ENCODE measurements at regions not wholly inside any gene's neighbourhood (a gene's known extent, or its start where the extent isn't known, plus 50 kb on each side); places are given as distances from the start of the nearest gene placed in this dataset.
"Not testable (repeated sequence)": the region's sequence is repeated elsewhere in the genome, so short reads cannot be mapped to it uniquely, and the experiment has no call there.

DNA sequence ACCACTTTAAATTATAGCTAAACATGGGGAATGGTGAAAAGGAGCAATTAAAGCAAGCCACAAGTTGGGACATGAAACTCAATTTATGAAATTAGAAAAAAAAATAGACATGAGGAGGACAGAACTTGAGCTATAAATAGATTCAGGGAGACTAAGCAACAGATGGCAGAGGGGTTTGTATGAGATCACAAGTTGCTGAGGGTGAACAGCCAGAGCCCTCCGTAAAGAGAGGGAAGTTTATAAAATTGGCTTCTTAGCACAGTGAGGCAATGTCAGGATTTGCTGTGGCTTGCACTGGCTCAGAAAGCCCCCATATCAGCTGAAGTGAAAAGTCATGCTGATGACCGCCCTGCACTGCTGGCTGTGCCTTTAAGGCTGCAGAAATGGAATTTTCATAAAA lies 443.4 kb upstream of the CD180 start:
- no peak for DNase-seq (ENCODE audit: low spot score)

- DNase-seq (ENCODE audit: low spot score), result no peak
These were observed 442.7 kb upstream of the CD180 start for GRCh38 chr5:67639313-67639712.

DNA sequence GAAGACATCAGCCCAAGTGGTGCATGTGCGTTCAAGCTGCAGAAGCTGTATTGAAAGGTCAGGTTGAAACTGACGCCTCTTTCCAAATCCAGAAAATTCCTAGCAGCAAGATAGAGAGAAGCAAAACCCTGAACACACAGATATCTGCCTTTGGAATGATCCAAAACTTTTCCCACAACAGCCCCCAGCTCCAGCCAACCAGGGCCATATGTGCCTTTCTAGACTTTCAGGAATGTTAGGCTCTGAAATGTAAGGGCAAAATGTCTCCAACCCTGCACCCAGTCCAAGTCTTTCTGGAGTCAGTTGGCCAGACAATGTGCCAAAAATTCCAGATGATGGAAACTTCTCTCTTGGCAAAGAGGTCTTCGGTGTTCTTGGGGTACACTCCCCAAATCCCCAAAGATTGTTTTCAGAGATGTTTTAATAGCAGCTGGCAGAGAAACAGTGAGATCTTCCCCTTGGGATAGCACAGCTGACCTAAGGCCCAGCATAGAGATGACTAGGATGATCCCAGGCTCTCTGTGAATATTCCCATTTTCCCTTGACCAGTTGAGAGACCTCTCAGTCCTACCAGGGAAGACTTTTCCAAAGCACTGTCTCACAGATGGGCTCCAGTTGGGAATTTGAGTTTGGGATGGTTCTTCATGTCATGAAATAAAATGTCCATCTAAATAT lies 440.4 kb upstream of the CD180 start:
- no peak for DNase-seq (ENCODE audit: low spot score)

GRCh38 chr5:67636091-67636490 lies 439.5 kb upstream of the CD180 start:
- DNase-seq (ENCODE audit: low spot score), result no peak

GRCh38 chr5:67627079-67627478 lies 430.5 kb upstream of the CD180 start:
- DNase-seq (ENCODE audit: low spot score), result not testable (repeated sequence)

GRCh38 chr5:67623078-67623477 lies 426.5 kb upstream of the CD180 start:
- no peak for DNase-seq (ENCODE audit: low spot score)

- no peak for DNase-seq (ENCODE audit: low spot score)
These were observed 424.1 kb upstream of the CD180 start for GRCh38 chr5:67620424-67621397.

- DNase-seq (ENCODE audit: low spot score), result no peak
These were observed 423.0 kb upstream of the CD180 start for GRCh38 chr5:67619636-67620035.

DNA sequence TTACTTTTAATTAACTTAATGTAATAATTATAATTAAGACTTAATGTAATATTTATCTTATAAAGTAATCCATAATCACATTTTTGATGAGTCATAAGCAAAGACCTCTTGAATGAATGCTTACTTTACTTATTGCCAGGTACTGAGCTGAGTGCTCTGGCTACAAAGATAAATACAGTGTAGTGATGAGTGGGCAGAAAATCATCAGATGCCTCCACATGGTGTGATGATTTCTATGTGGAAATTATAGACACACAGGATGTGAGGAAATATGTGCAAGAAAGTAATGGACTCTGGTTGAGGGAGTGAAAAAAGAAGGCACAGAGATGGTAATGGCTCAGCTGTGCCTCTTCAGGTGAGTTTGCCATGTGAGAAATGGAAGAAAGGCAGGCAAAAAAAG lies 422.6 kb upstream of the CD180 start:
- DNase-seq (ENCODE audit: low spot score), result no peak

GRCh38 chr5:67617051-67617450 lies 420.5 kb upstream of the CD180 start:
- no peak for DNase-seq (ENCODE audit: low spot score)

DNA sequence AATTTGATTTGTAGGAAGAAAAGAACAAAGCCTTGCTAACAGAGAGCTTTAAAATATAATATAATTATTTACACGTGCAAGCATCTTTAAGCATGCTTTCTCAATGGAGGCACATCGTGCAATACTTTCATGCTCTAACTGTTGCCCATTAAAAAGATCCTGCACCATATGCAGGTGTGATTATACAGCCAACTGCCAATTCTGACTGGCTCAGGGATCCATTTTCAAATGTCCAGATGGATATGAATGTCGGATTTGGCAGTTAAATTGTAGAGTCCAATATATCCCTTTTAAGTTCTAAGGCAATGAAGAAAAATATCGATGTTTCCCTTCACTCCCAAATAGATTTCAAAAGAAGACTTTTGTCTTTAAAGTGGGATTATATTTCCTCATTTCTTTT lies 416.4 kb upstream of the CD180 start:
- DNase-seq (ENCODE audit: low spot score), result no peak

GRCh38 chr5:67610186-67610912 lies 413.8 kb upstream of the CD180 start:
- DNase-seq (ENCODE audit: low spot score), result no peak

DNA sequence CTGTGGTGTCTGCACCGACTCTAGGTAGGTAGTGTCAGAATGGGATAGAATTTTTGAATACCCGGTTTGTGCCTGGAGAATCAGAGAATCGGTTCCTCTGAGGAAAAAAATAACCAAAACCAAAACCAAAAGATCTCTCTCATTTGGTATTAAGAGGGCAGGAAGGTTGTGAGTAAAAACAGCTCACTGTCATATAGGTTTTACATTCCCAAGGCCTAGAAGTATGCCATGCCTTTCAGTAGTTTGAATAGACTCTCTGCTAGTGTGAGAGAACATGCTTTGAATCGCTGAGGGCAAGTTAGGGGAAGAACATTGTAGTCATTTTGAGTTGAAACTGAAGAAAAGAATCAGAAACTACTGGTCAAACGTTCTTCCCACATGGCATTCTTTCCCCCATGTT lies 411.4 kb upstream of the CD180 start:
- DNase-seq (ENCODE audit: low spot score), result no peak

DNA sequence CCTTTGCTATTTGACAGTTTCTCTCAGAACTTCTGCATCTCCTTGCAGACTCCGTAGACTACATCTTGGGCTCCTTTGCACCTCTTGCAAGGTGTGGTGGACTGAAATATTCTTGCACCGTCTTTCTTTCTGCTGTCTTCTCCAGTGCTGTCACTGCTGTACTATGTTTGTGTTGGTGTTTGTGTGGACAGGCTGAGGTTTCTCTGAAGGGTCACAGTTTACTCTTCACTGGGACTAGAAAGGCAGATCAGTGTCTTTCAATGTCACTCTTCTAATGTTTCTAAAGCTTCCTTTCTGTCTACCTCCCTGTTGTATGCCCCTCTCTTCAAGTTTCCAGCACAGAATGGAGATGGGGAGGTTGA lies 410.0 kb upstream of the CD180 start:
- no peak for DNase-seq (ENCODE audit: low spot score)

DNA sequence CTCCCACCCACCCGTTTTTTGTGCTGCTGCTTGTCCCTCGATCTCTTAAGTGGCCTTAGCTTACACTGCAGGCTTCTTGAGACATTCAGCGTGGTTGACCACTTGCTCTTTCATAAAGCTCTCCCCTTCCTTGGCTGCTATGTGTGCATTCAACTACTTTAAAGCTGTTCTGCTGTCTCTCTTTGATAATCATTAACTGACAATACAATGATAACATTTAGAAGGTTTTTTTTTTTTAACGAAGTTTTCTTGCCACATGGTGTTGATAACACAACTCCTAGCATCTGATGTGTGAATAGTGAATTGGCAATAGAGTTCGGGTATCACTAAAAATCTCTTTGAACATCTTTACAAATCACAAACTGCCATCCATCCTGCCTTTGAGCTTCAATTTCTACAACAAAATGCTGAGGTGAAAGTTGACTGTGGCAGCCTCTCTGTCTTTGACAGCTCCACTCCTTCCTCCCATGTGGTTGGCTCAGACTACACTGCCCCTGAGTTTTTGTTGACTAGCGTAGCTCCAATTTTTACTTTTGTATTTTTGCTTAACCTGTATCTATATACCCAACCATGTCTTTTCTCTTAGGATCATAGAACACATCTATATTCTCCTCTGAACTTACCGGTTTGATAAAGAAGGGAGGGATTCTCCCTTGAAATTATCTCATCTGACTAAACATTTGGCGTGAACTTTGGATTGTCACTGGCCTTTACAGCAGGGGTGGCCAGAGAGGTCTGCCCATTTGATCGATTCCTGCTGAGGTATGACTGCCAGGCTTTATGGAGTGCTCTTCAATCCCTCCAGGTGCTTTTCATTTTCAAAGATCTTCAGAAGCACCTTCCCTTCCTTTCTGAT lies 409.4 kb upstream of the CD180 start:
- DNase-seq (ENCODE audit: low spot score), result no peak

DNA sequence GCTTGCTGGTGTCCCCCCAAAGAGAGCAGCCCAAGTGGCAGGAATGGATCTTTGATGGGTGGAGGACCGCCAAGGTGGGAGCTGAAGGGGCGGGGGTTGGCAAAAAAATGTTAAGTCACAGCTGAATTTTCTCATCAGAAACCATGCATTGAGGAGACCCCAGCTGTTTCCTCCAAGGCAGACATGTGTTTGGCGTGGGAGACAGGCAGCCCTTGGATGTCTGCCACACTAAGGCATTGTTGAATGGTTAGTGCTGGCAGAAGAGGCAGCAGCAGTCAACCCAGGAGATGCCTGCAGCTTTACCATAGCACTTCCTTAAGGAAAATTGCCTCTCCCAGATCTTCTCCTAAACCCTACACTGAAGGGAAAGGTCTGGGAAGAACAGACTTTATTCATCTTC lies 394.9 kb upstream of the CD180 start:
- no peak for DNase-seq (ENCODE audit: low spot score)

- DNase-seq (ENCODE audit: low spot score), result no peak
These were observed 391.8 kb upstream of the CD180 start for GRCh38 chr5:67588389-67588788.

GRCh38 chr5:67581203-67581602 lies 384.6 kb upstream of the CD180 start:
- DNase-seq (ENCODE audit: low spot score), result no peak

DNA sequence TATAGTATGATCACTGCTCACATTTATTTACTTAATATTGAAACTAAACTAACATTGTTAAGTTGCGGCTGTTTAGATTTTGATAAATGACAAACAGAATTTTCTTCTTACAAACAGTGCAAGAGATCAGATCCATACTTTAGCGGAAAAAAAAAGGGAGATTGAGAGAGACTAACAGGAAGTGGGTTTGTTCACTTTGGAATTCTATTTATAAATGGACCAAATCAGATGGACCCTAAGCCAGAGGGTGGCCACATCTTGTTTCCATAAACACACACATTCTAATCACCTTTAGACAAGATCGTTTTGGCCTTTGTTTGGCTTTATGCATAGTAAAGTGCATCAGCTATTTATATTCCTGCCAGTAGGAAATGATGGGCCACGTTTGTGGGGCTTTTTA lies 381.4 kb upstream of the CD180 start:
- DNase-seq (ENCODE audit: low spot score), result no peak

DNA sequence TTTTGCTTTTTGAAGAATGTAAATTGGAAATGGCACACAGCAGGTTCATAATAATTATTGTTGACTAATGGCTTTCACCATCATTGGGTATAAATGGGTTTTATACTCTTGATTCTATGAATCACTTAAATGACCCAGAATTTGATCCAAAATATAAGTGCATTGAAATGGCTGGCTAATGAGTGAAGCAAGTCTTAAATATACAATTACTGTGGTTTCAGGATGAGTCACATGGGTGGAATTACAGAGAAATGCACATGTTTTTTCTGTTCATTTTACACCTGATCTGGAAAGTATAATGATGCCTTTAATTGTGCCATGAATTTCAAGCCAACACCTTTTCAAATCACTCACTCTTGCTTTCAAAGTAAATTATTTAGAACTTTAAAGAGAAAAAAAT lies 380.8 kb upstream of the CD180 start:
- DNase-seq (ENCODE audit: low spot score), result no peak

DNA sequence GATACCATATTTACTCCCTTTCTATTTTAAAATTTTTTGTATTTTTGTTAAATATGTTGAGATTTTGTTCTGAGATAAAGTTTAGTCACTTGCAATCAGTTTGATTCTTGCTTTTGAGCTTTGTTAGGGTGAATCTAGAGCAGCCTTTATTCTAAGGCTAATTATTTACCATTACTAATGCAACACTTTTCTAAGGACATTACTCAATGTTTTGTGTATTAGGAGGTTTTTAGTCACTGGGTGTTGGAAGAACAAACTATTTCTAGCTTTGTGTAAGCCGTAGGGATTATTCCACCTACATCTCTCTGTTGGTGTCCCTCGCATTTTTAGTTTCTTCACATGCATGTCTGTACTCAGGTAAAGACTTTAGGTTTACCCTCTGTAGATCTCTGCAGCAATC lies 379.5 kb upstream of the CD180 start:
- DNase-seq (ENCODE audit: low spot score), result no peak

- DNase-seq (ENCODE audit: low spot score), result no peak
These were observed 378.5 kb upstream of the CD180 start for GRCh38 chr5:67575087-67575486.
